Caco-2 (cell line): ENCODE measurements at regions not wholly inside any gene's neighbourhood (a gene's known extent, or its start where the extent isn't known, plus 50 kb on each side); places are given as distances from the start of the nearest gene placed in this dataset.

Experiments
- BruUV-seq: library from RNA; stranded (reverse); fragments of 400-500 nt; replicated peaks from 2 replicates; lab custom pipeline; 2021; lab: Mats Ljungman, UMichigan
- CTCF ChIA-PET: fragments of 300-600 bp; sonication (Branson Sonifier 250); formaldehyde crosslinking; loops from one replicate; lab custom pipeline; 2022; ENCODE audit warnings: antibody characterized with exemption; lab: Charles Lee
- POLR2A ChIA-PET: fragments of 300-600 bp; sonication (Branson Sonifier 250); formaldehyde crosslinking; loops from one replicate; lab custom pipeline; 2022; ENCODE audit warnings: antibody characterized with exemption; lab: Charles Lee
- DNase-seq, 2 experiments: peaks; one replicate each; pipeline versions ENCODE4 v3.0.0 to v3.0.0-alpha.2; 2020 to 2022
- H3K27me3 ChIP-seq: replicated peaks from 2 replicates; pipeline ENCODE4 v1.6.0; 2011; ENCODE audit warnings: low read length; ENCODE audit not compliant: control insufficient read depth, insufficient read depth
- H3K36me3 ChIP-seq: 2 replicates; pipeline ENCODE4 v1.5.1; 2011; ENCODE audit warnings: low read length; ENCODE audit not compliant: control insufficient read depth, insufficient read depth
- H3K4me1 ChIP-seq: fragments of 250-450 bp; sonication (Bioruptor Pico); 2 replicates; pipeline ENCODE4 v1.5.1; 2020; ENCODE audit warnings: mild to moderate bottlenecking
- H3K4me3 ChIP-seq: 2 replicates; pipeline ENCODE4 v1.5.1; 2011; ENCODE audit warnings: low read depth, mild to moderate bottlenecking, control low read depth, low read length
- H3K9me3 ChIP-seq: fragments of 250-450 bp; sonication (Bioruptor Pico); 2 replicates; pipeline ENCODE4 v1.5.1; 2020; ENCODE audit warnings: mild to moderate bottlenecking, moderate library complexity
- H3K27ac Mint-ChIP-seq: one replicate; pipeline ENCODE4 v1.8.0; 2022; ENCODE audit warnings: mixed read lengths; ENCODE audit not compliant: unreplicated experiment
- H3K27me3 Mint-ChIP-seq: one replicate; pipeline ENCODE4 v1.8.0; 2022; ENCODE audit warnings: mixed read lengths; ENCODE audit not compliant: insufficient read depth, unreplicated experiment
- H3K36me3 Mint-ChIP-seq: one replicate; pipeline ENCODE4 v1.8.0; 2022; ENCODE audit warnings: mild to moderate bottlenecking, mixed read lengths; ENCODE audit not compliant: insufficient read depth, unreplicated experiment
- H3K4me1 Mint-ChIP-seq: one replicate; pipeline ENCODE4 v1.8.0; 2022; ENCODE audit warnings: low read depth, mixed read lengths; ENCODE audit not compliant: unreplicated experiment
- H3K4me3 Mint-ChIP-seq: one replicate; pipeline ENCODE4 v1.8.0; 2022; ENCODE audit warnings: mild to moderate bottlenecking, moderate library complexity, mixed read lengths; ENCODE audit not compliant: unreplicated experiment
- H3K9me3 Mint-ChIP-seq: one replicate; pipeline ENCODE4 v1.8.0; 2022; ENCODE audit warnings: mixed read lengths; ENCODE audit not compliant: unreplicated experiment
- CTCF ChIP-seq, 2 experiments: fragments of 200-600 bp in 1 of 2; IDR thresholded peaks; 1 replicate in 1 of 2; 2 replicates in 1 of 2; pipeline versions ENCODE4 v1.5.1 to v1.8.0; 2011 to 2022; ENCODE audit warnings: antibody characterized with exemption in 1 of 2, control low read depth in 1 of 2, inconsistent platforms in 1 of 2, low read depth in 1 of 2, low read length in 1 of 2, mild to moderate bottlenecking in 1 of 2, moderate library complexity in 1 of 2; ENCODE audit not compliant: insufficient read depth in 1 of 2, severe bottlenecking in 1 of 2, unreplicated experiment in 1 of 2
- intact Hi-C: fragments of 100-400 bp; cut with micrococcal nuclease; formaldehyde crosslinking; loops from one replicate; pipeline ENCODE4 v1.10.0; 2022; ENCODE audit not compliant: unreplicated experiment

GRCh38 chr11:20283475-20283874, 80.0 kb upstream of the HTATIP2 start:
- intact Hi-C loops, result no loop called here
- no peak overlapping the region for H3K4me3 ChIP-seq
- H3K27ac Mint-ChIP-seq, result no peak overlapping the region
- no peaks in the 10 kb centered on the region; the same call in 1 of the 2 replicates for H3K27me3 ChIP-seq
- no TSS peak for BruUV-seq
- peaks cover 18% of the 10 kb centered on the region for H3K27me3 Mint-ChIP-seq
- DNase-seq, result no peak
- TF ChIP-seq CTCF (IDR thresholded peaks at IDR 0.05; ENCODE audit: insufficient read depth in 1 of 2, low read depth in 1 of 2, low read length in 1 of 2, severe bottlenecking in 1 of 2, unreplicated experiment in 1 of 2), result no peak
- H3K9me3 Mint-ChIP-seq, result no peaks in the 10 kb centered on the region
- ChIA-PET POLR2A (no interaction called here), CTCF (no interaction called here)
- no peaks in the 10 kb centered on the region for H3K36me3 Mint-ChIP-seq
- 0 out of 2 replicates have a peak, but pooled peaks cover 5% of the 10 kb centered on the region for H3K9me3 ChIP-seq
- H3K4me1 Mint-ChIP-seq, result no peaks in the 10 kb centered on the region
- no peaks in the 10 kb centered on the region for H3K4me1 ChIP-seq
- no peak overlapping the region for H3K4me3 Mint-ChIP-seq
- H3K36me3 ChIP-seq, result no peaks in the 10 kb centered on the region

- BruUV-seq, result no TSS peak
Observed at GRCh38 chr11:20278727-20279126, 84.8 kb upstream of the HTATIP2 start.

GRCh38 chr11:20277014-20277413, 86.5 kb upstream of the HTATIP2 start:
- DNase-seq, result no peak
- POLR2A ChIA-PET, result no interaction called here

More at GRCh38 chr11:20278727-20279126, 84.8 kb upstream of the HTATIP2 start:
- no peaks in the 10 kb centered on the region for H3K36me3 ChIP-seq
- CTCF ChIA-PET, result interaction anchor here (0.6 kb wide), 1 partner anchor 375 kb away, joined by 3 read pairs; no protein-coding TSS in a partner anchor
- Mint-ChIP-seq H3K4me3 (no peak overlapping the region), H3K27me3 (peaks cover 25% of the 10 kb centered on the region), H3K9me3 (no peaks in the 10 kb centered on the region), H3K36me3 (no peaks in the 10 kb centered on the region), H3K27ac (no peak overlapping the region), H3K4me1 (no peaks in the 10 kb centered on the region)
- no peak overlapping the region for H3K4me3 ChIP-seq
- TF ChIP-seq CTCF (IDR thresholded peaks at IDR 0.05; ENCODE audit: insufficient read depth in 1 of 2, low read depth in 1 of 2, low read length in 1 of 2, severe bottlenecking in 1 of 2, unreplicated experiment in 1 of 2), result no peak
- no peaks in the 10 kb centered on the region for H3K4me1 ChIP-seq
- POLR2A ChIA-PET, result no interaction called here
- no peaks in the 10 kb centered on the region; the same call in 1 of the 2 replicates for H3K27me3 ChIP-seq
- H3K9me3 ChIP-seq, result 0 out of 2 replicates have a peak, but pooled peaks cover 5% of the 10 kb centered on the region
- no peak for DNase-seq
- intact Hi-C loops, result no loop called here

More at GRCh38 chr11:20277014-20277413, 86.5 kb upstream of the HTATIP2 start:
- Mint-ChIP-seq H3K4me1 (no peaks in the 10 kb centered on the region), H3K36me3 (no peaks in the 10 kb centered on the region), H3K4me3 (no peak overlapping the region), H3K9me3 (no peaks in the 10 kb centered on the region), H3K27me3 (peaks cover 31% of the 10 kb centered on the region), H3K27ac (no peak overlapping the region)
- Histone ChIP-seq H3K9me3 (no peaks in the 10 kb centered on the region), H3K27me3 (no peaks in the 10 kb centered on the region; the same call in 1 of the 2 replicates), H3K4me3 (no peak overlapping the region), H3K36me3 (no peaks in the 10 kb centered on the region), H3K4me1 (no peaks in the 10 kb centered on the region)
- intact Hi-C loops, result no loop called here
- no peak for TF ChIP-seq CTCF (IDR thresholded peaks at IDR 0.05; ENCODE audit: insufficient read depth in 1 of 2, low read depth in 1 of 2, low read length in 1 of 2, severe bottlenecking in 1 of 2, unreplicated experiment in 1 of 2)
- no TSS peak for BruUV-seq
- CTCF ChIA-PET, result no interaction called here
